ENCODE measurements at regions not wholly inside any gene's neighbourhood (a gene's known extent, or its start where the extent isn't known, plus 50 kb on each side); places are given as distances from the start of the nearest gene placed in this dataset.
"Not testable (repeated sequence)": the region's sequence is repeated elsewhere in the genome, so short reads cannot be mapped to it uniquely, and the experiment has no call there.

DNA sequence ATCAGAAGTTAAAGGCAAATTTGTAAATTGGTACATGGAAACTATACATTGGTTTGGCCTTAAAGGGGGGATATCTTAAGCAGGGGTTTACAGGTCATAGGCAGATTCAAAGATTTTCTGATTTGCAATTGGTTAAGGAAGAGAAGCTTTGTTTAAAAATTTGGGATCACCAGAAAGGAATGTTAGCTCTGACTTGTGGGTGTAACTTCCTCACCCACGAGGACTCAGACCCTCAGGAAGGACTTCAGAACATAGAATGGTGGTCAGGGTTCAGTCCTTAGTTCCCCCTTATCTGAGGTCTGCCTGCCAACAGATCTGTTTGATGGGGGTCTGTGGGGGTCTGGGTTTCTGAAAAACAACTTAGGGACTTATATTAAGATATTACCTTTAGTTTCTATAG, 427.4 kb upstream of the DIPK2B start:
- no peak for DNase-seq

DNA sequence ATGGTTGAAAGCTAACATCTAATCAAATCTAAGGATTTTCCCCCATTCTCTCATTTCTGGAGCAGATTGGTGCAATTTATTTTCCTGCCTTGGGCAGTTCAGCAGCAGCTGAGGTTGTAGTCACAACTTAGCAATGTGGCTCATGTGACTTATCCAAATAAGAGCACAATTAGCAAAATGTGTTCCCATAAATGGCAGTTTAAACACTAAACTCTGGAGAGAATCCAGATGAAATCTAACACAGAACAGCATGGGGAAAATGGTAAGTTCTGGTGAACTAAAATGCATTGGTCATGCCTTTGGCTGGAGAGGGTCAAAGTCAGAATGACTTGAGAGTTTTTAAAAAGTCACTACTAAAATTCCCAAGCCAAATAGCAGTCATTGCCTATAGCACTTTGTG, 422.6 kb upstream of the DIPK2B start:
- DNase-seq = no peak

DNA sequence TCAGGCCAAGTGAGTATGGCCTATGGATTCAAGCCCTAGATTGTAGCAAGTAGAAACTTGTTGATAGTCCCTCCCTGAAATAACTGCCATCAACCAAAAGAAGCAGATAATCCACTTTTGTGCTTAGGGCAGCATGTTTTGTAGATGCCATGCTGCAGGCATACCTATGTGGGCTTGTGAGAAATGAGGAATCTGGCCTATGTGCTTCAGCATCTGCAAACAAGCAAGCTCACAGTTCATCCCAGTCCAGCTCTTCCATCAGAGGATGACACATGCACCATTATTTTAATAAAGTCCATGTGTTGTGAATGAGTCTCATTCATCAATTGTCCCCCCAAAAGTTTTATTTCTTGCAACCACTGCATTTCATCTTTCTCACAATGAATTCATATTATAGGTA, 421.9 kb upstream of the DIPK2B start:
- DNase-seq = no peak

DNA sequence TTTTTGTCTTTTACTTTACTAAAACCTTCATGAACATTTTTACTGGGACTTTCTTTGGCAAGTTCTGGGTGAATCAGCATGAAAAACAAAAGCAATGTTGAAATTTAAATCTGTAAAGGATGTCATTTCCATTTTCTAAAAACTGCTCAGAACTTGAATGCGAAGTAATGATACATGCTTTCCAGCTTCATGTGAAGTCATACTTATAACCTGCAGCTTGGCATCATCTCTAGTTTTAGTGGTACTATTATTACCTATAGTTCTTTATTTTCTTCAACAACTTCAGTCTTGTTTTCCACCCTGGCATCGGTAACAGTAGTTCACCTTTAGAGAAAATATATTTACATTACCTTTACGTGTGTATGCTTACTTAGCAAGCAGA, 421.4 kb upstream of the DIPK2B start:
- DNase-seq = no peak

DNA sequence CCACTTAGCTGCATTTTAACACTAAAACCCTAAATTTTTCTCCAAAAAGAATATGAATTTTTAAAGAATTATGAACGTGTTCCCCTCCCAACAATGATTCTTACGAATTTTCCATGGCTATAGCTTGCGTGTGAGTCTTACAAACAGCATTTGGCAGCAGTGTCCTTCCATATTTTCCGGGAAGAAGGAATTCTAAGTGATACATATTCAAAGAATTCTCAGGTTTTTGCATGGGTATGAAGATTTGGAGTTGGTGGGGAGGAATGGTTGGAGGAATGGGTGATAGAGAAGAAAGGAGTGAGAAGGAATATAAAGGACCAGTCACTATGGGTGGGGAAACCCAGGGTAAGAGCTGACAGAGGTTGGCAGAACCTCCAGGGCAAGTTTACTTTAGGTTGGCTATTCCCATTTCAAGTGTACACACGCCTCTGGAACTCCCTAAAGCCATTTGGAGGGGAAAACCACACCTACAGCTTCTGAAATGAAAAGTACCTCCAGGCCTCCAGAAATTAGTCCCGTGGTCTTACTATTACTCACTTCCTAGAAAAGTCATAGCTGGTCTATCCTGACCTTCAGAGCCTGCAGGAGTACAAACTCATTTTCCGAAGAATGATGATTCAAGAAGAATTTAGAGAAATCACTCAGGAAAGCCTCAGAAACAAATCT, 420.8 kb upstream of the DIPK2B start:
- DNase-seq = no peak

DNA sequence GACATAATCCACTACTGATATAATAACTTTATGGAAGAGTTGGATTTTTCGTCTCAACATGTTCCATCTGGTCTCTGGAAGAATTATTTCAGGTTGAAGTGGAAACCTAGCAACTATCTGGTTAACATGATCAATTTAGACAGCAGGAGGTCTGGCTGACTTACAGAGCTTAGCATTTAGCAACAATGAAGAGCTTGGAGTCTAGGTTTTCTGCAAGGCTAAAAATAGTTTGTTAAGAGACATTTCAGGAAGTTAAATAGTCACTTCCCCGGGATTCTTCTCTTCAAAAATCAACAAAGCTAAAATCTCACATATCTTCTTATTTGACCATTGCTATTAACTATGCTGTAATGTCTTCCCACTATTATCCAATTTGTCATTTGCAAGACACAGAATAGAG, 418.6 kb upstream of the DIPK2B start:
- DNase-seq = no peak

DNA sequence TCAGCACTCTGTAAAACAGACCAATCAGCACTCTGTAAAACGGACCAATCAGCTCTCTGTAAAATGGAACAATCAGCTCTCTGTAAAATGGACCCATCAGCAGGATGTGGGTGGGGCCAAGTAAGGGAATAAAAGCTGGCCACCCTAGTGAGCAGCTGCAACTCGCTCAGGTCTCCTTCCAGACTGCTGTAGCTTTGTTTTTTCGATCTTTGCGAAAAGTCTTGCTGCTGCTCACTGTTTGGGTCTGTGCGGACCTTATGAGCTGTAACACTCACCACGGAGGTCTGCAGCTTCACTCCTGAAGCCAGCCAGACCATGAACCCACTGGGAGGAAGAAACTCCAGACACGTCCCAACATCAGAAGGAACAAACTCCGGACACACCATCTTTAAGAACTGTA, 414.9 kb upstream of the DIPK2B start:
- not testable (repeated sequence) for DNase-seq

DNA sequence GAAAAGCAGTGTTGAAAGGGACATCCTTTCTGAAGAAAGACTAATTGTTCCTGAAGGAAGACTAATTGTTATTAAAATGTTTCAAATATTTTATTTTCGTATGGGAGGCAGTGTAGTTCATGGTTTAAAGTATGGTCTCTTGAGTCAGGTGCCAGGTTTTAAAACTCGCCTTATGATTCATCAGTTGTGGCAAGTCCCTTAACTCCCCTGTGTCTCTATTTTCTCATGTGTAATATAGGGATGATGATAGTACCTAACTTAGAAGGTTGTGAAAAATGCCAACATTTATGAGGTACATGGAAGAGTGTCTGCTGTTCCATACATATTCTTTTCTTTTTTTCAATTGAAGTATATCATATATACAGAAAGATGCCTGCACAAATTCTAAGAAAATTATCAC, 414.2 kb upstream of the DIPK2B start:
- DNase-seq = no peak

DNA sequence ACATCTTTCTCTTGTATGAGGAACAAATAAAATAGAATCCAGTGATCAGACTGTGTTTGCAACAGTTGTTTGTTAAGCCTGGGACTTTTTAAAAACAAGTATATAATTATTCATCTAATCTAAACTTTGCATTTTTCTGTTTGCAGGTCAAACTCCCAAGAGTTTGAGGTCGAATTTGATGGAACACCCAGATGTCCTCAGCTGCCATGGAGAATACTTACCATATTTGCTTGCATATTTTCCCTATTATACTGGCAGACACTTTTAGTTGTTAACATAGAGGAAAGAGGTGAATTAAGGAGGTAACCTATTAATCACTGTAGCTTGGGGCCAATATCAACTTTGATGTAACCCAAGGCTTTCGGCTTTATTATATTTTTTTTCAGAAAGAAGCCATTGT, 401.5 kb upstream of the DIPK2B start:
- DNase-seq = no peak

DNA sequence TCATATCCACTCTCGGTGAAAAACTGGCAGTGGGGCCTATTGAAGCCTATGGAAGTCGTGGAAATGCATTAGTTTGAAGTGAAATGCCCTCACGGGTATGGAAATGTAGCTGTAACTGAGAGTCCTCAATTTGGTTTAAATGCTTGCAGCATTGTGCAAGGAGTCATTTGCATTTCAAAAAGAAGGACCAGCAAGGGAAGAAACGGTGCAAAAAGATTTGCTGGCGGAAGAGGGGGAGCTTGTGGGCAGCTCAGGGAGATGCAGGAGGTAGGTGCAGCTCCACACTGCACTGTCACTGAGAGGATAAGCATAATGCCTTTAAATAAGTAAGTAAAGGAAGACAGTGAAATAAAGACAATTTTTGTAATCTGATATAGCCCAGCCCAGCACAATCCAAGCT, 400.4 kb upstream of the DIPK2B start:
- no peak for DNase-seq

DNA sequence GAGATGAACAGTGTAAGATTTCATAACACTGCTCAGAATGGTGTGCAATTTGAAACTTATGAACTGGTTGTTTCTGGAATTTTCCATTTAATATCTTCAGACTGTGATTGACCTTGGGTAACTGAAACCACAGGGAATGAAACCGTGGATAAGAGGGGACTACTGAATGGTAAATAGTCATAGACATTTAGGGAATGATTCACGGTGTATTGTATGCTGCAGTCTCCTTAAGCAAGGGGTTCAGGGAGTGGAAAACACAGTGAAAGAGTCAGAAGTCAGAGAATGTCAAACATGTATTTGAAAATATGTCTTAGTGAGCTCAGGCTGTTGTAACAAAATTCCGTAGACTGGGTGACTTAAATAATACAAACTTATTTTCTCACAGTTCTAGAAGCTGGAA, 398.2 kb upstream of the DIPK2B start:
- no peak for DNase-seq

DNA sequence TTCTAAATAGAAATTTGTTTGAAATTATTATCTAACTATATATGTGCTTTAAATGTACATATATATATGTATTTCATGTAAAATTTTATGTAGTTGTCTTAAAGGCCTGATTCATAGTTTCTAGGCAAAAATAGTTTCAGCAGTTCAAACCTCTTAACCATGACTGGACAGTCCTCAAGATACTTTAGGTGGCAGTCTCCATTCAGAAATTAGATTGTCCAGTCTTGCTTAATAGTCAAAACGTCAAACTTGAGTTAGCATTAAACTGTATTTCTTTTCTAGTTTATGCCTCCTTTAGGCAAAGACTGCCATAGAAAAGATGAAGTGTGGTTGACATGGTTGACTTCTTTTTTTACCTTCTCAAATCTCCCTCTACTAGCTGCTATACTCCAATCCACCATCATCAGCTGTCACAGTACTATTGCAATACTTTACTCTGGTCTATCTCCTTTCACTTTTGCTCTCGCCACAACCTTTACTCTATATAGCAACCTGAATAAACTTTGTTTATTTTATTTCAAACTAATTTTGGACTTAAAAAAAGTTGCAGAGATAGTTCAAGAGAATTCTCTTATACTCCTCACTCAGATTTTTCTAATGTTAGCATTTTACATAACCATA, 395.6 kb upstream of the DIPK2B start:
- DNase-seq = no peak

DNA sequence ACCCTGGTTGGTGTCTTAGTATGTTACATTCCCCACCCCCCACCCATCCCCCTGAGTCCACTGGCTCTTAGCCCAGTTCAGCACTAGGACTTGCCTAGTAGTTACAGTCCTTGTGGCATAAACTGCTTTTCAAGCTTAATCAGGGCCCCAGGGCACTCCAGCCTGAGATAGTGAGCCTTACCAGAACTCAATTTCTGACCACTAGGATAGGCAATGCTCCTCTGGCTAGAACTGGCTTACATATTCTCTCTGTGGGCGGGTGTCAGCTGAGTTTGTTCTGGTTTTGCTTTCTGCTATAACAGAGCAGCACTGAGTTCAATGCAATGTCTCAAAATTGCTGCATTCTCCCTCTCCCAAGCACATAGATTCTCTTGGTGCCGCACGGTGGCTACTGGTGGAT, 391.4 kb upstream of the DIPK2B start:
- no peak for DNase-seq

DNA sequence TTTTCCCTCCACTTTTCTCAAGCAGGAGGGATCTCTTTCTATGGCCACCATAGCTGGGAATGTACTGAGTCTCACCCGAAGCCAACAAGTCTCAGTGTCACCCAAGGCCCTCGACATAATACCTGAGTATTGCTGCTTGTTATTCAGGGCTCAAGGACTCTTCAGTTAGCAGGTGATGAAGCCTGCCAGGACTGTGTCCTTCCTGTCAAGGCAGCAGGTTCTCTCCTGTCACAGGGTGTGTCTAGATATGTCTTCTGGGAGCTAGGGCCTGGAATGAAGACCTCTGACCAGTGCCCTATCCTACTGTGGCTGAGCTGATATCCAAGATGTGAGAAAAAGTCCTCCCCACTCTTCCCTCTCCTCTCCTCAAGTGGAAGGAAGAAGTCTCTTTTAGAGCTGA, 391.0 kb upstream of the DIPK2B start:
- no peak for DNase-seq

DNA sequence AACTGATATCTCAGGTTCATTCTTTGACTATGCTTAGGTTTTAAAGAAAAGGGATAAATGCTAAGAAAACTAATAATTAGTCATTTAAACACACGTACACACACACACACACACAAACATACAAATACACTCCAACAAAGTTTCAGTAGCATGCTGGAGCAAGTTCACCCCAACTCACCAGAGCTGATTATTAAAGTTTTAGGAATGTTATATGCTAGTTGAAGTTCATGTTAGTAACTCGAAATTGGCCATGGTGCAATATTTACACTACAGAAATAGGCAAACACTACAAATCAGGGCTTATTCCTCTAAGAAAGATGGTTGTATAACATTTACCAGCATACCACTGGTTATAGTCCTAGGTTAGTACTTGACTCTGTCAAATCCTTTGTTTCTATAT, 384.0 kb upstream of the DIPK2B start:
- DNase-seq = no peak

DNA sequence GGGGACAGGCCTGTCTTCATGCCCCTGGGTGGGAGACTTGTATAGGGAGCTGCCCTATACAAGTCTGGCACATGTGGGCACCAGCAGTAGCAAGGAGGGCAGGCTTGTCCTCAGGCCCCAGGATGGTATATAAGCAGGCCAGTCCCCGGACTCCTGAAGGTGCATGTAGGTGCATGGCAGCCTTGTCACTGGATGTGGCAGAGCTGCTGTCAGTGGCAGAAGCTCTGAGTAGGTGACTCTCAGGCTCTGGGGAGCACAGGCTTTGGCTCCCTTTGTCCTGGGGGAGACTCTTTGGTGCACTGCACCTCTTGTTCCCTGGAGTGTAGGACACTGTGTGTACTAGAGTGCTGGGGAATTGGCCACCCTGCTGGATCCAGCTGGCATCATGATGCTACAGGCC, 376.7 kb upstream of the DIPK2B start:
- no peak for DNase-seq

DNA sequence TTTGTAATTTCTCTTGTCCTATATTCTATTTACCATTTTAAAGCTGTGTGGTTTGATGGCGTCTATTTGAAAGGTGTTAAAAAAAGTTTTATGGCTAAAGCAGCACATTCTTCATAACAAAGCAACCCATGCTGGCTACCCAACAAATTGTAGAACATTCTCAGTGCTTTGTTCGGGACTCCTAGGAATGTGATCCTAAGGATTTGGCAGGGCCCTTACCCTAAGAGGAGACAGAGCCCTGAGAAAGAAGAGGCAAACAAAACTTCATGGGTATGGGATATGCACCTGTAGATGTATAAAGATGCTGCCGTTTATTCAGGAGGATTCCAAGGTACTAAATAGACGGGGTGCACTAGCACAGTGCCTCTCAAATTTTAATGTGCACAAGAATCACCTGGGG, 370.8 kb upstream of the DIPK2B start:
- no peak for DNase-seq

DNA sequence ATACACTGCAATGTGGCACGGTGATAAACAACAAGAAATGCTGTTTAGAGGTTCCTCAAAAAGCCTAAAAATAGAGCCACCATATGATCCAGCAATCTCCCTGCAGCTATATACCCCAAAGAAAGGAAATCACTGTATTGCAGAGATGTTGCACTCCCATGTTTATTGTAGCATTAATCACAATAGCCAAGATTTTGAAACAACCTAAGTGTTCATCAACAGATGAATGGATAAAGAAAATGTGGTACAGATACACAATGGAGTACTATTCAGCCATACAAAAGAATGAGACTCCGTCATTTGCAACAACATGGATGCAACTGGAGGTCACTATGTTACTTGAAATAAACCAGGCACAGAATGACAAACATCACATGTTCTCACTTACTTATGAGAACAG, 365.8 kb upstream of the DIPK2B start:
- no peak for DNase-seq

DNA sequence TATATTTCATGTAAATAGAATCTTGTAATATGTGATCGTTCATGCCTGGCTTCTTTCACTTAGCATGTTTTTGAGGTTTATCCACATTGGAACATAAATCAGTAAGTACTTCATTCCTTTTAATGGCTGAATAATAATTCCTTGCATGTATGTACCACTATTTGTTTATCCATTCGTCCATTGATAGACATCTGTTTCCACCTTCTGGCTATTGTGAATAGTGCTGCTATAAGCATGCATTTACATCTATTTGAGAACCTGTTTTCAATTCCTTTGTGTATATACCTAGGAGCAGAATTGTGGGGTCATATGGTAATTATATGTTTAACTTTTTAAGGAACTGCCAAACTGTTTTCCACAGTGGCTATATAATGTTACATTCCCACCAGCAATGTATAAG, 356.7 kb upstream of the DIPK2B start:
- no peak for DNase-seq

DNA sequence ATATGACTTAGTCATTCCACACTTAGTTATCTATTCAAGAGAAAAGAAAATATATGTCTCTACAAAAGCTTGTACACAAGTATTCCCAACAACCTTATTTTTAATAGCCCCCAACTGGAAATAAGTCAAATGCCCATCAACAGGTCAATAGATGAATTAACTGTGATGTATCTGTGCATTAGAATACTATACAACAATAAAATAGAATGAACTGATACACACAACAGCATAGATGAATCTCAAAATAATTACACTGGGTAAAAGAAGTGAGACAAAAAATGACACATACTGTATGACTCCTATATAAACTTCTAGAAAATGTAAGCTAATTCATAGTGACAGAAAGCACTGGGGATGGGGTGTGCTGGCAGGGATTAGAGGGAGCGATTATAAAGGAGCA, 354.1 kb upstream of the DIPK2B start:
- no peak for DNase-seq

DNA sequence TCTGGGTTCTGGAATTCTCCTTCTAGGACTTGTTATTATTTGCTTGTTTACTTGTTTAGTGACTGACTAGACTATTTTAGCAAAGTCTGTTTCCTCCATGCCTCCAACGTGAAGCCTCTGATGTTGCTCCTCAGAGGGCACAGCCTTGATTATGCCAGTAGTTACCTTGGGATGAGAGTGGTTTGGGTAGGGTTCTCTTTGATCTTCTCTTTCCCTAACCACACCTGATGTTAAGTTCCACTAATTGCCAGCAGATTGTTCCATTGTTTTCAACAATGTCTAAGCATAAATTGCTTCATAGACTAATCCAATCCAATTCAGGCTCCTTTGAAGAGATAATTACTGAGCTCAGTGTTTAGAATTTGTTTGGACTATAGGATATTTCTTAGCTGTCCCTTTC, 352.7 kb upstream of the DIPK2B start:
- no peak for DNase-seq

DNA sequence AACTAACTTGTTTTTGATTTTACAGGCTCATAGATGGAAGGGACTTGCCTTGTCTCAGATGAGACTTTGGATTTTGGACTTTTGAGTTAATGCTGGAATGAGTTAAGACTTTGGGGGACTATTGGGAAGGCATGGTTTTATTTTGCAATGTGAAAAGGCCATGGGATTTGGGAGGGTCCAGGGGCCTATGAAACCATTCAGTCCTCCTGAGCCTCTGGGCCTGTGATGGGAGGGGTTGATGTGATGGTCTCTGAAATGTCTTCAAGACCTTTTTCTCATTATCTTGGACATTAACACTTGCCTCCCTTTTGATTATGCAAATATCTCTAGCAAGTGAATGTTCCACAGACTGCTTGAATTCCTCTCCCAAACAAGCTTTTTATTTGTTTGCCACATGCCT, 346.0 kb upstream of the DIPK2B start:
- DNase-seq = not testable (repeated sequence)

DNA sequence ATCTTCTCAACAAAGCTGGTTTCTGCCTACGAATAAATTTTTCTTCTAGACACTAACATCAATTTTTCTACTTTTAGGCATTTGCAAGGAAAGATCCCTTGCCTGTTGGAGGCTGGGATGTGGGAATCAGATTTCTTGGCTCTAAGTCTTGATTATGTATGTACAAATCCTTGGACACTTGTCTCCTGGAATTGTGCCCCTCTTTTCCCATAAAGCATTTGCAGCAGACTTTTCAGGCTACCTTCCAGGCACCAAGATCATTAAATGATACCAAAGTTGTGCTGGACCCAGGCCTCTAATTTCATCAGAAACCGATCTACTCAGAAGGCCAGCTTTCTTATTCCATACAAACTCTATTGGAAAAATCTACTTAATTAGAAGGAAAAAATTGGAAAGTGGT, 339.5 kb upstream of the DIPK2B start:
- DNase-seq = no peak

DNA sequence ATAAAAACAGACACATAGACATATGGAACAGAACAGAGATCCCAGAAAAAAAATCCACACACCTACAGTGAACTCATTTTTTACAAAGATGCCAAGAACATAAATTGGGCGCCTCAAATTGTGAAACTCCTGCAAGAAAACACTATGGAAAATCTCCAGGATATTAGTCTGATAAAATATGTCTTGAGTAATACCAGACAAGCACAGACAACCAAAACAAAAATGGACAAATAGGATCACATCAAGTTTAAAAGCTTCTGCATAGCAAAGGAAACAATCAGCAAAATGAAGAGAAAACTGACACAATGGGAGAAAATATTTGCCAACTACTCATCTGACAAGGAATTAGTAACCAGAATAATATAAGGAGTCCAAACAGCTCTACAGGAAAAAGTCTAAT, 337.3 kb upstream of the DIPK2B start:
- DNase-seq = no peak

DNA sequence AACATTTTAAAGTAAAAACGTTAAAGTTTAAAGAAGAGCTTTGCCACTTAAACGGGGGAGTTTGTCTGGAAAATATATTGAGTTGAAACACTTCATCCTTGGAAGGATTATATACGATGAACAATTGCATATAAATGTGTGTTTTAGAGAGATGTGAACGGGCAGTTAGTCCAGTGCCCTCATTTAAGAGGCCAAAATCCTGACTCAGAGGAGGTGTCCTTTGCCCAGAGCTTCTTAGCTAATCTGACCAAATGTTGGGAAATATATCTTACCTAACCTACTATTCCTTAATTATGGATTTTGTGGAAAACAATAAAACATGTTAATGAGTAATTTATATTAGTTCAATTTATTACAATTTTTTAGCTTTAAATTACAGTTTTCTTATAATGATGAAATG, 327.2 kb upstream of the DIPK2B start:
- DNase-seq = no peak

DNA sequence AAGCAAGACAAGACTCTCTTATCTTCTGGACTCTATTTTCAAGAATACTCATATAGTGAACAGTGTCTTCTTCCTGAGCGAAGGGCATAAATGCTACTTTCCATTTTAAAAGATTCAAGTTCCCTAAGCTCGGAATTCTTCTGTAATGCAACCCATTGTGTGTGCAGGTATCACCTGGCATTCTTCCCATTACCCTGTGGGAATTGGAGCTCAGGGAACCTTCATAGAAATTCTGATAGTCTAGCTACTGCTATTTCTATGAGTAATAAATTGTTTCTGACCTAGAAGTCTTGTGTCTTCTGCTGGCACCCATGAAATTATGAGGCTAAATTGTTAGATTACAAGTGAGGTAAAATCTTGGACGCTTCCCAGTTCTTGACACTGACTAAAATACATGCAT, 324.1 kb upstream of the DIPK2B start:
- no peak for DNase-seq
